Endothelial cell of umbilical vein (primary cell): ENCODE measurements at regions not wholly inside any gene's neighbourhood (a gene's known extent, or its start where the extent isn't known, plus 50 kb on each side); places are given as distances from the start of the nearest gene placed in this dataset.

Experiments
- BruUV-seq: library from RNA; stranded (reverse); fragments of 400-500 nt; replicated peaks from 2 replicates; lab custom pipeline; 2021; lab: Mats Ljungman, UMichigan
- CTCF ChIA-PET: fragments of 300-600, 350-600 bp; sonication (Branson Sonifier 250); formaldehyde crosslinking; loops from one replicate; lab custom pipeline; 2021; ENCODE audit warnings: antibody characterized with exemption, inconsistent platforms; lab: Charles Lee
- POLR2A ChIA-PET: fragments of 300-600, 350-600 bp; sonication (Branson Sonifier 250); formaldehyde crosslinking; loops from one replicate; lab custom pipeline; 2021; ENCODE audit warnings: antibody characterized with exemption, inconsistent platforms; lab: Charles Lee
- DNase-seq: peaks from one replicate; pipeline ENCODE4 v3.0.0-alpha.2; 2011; ENCODE audit warnings: low read depth, low spot score
- FAIRE-seq: peaks from 2 replicates; lab custom pipeline; 2011; peaks lifted over from hg19 to GRCh38; lab: Jason Lieb, UNC
- H2AFZ ChIP-seq: 2 replicates; pipeline ENCODE4 v1.6.0; 2012; ENCODE audit warnings: low read depth, low read length, control low read depth, inconsistent platforms
- H3K27ac ChIP-seq: 2 replicates; pipeline ENCODE4 v1.5.1; 2011; ENCODE audit warnings: low read depth, mild to moderate bottlenecking, control low read depth, low read length, moderate library complexity; ENCODE audit not compliant: insufficient read depth
- H3K27me3 ChIP-seq, 2 experiments: 2 replicates each; pipeline versions ENCODE4 v1.6.0 to v1.6.1; 2011; ENCODE audit warnings: low read length in 2 of 2, mixed read lengths in 1 of 2; ENCODE audit not compliant: control insufficient read depth in 2 of 2, insufficient read depth in 2 of 2
- H3K36me3 ChIP-seq, 2 experiments: 2 replicates in 1 of 2; 3 replicates in 1 of 2; pipeline ENCODE4 v1.5.1; 2011; ENCODE audit warnings: low read length in 2 of 2, mild to moderate bottlenecking in 1 of 2, moderate library complexity in 1 of 2; ENCODE audit not compliant: control insufficient read depth in 2 of 2, insufficient read depth in 2 of 2; ENCODE audit errors: extremely low read depth in 1 of 2
- H3K4me1 ChIP-seq: 3 replicates; pipeline ENCODE4 v1.5.1; 2011; ENCODE audit warnings: mild to moderate bottlenecking, low read length; ENCODE audit not compliant: control insufficient read depth, insufficient read depth; ENCODE audit errors: extremely low read depth
- H3K4me2 ChIP-seq: 2 replicates; pipeline ENCODE4 v1.6.1; 2011; ENCODE audit warnings: low read length, control low read depth, mixed read lengths; ENCODE audit not compliant: insufficient read depth
- H3K4me3 ChIP-seq, 3 experiments: fragments of 200-600 bp in 1 of 3; sonication (generic), shearing (Covaris generic) in 1 of 3; replicated peaks in 1 of 3; 2 replicates each; pipeline ENCODE4 v1.5.1; 2011 to 2016; ENCODE audit warnings: control low read depth in 3 of 3, low read length in 3 of 3, mild to moderate bottlenecking in 2 of 3, inconsistent platforms in 1 of 3, low read depth in 1 of 3, moderate library complexity in 1 of 3; ENCODE audit not compliant: insufficient read depth in 1 of 3
- H3K79me2 ChIP-seq: 2 replicates; pipeline ENCODE4 v1.6.0; 2012; ENCODE audit warnings: low read length, inconsistent platforms; ENCODE audit not compliant: control insufficient read depth, insufficient read depth
- H3K9ac ChIP-seq: replicated peaks from 2 replicates; pipeline ENCODE3; 2011; ENCODE audit warnings: low read length, control low read depth; ENCODE audit not compliant: insufficient read depth; ENCODE audit errors: extremely low read depth
- H3K9me1 ChIP-seq: replicated peaks from 3 replicates; pipeline ENCODE4 v1.6.0; 2011; ENCODE audit warnings: mild to moderate bottlenecking, low read length; ENCODE audit not compliant: control insufficient read depth, insufficient read depth; ENCODE audit errors: extremely low read depth
- H3K9me3 ChIP-seq: replicated peaks from 2 replicates; pipeline ENCODE4 v1.5.1; 2012; ENCODE audit warnings: low read length, inconsistent platforms; ENCODE audit not compliant: control insufficient read depth, insufficient read depth
- H4K20me1 ChIP-seq: replicated peaks from 2 replicates; pipeline ENCODE3; 2011; ENCODE audit warnings: mild to moderate bottlenecking, low read length; ENCODE audit not compliant: control insufficient read depth, insufficient read depth; ENCODE audit errors: extremely low read depth
- JUN ChIP-seq: IDR thresholded peaks from 2 replicates; pipeline ENCODE4 v1.6.1; 2011; ENCODE audit warnings: borderline replicate concordance, low read depth; ENCODE audit not compliant: insufficient read length, insufficient read depth
- MAX ChIP-seq: IDR thresholded peaks from 2 replicates; pipeline ENCODE4 v1.6.1; 2011; ENCODE audit not compliant: insufficient read depth, insufficient read length
- dilution Hi-C: fragments of 300-500 bp; cut with MboI; formaldehyde crosslinking; loops from one replicate; pipeline ENCODE4 v1.15.0; 2019; ENCODE audit warnings: low sequenced_read_pairs; ENCODE audit not compliant: extremely low pct_ligation_motif_present
- intact Hi-C: fragments of 100-400 bp; cut with micrococcal nuclease; formaldehyde crosslinking; loops from one replicate; pipeline ENCODE4 v1.10.0; 2022
- TF ChIP-seq, protein P1 (sequence below), 2 donors: IDR thresholded peaks; 1 replicate in 1 of 2; 2 replicates in 1 of 2; pipeline ENCODE4 v1.5.1; 2011; ENCODE audit warnings: low read length in 2 of 2, mild to moderate bottlenecking in 2 of 2, moderate library complexity in 2 of 2, control low read depth in 1 of 2, inconsistent platforms in 1 of 2, low read depth in 1 of 2; ENCODE audit not compliant: insufficient read depth in 1 of 2; ENCODE audit errors: extremely low read depth in 1 of 2

DNA sequence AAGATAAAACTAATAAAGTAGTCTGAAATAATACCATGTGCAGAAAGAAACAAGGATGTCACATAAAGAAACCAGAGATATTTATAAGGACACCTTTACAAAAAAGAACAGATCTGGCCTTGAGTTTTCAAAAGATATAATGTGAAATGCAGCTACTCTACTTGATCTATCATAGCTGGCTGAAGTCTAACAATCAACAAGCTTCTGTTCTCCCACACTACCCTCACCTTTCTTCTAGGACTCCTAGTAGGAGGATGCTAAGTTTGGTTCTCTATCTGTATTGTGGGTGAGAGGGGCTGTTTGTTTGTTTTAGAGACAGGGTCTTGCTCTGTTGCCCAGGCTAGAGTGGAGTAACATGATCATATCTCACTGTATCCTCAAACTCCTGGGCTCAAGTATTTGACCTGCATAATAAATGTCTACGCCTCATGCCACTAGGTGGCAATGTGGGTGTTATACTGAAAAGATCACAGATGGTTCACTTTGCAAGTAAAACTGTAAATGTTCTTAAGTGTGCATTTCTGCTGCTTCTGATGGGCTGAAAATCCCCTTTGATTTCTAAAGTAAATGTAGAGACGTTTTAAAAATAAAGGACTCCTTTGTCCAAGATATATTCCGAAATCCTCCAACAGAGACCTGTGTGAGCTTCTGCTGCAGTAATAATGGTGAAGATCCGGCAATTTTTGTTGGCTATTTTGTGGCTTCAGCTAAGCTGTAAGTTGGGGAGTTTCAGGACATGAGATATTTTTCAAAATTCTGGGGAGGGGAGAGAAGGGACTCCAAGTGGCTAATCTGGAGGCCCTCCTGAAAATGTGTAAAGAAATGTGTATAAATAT, 269.3 kb downstream of the DAD1 start:
- dilution Hi-C loops (no loop called here), intact Hi-C loops (loop anchor here (1.0 to 10.0 kb wide), 5 partner anchors 56 to 405 kb away; no protein-coding TSS in a partner anchor)
- Histone ChIP-seq H3K36me3 (no peaks in the 10 kb centered on the region), H3K4me3 (no peak overlapping the region), H3K79me2 (no peaks in the 10 kb centered on the region), H3K4me2 (no peak overlapping the region), H3K9ac (no peak overlapping the region), H2AFZ (no peak overlapping the region), H4K20me1 (no peaks in the 10 kb centered on the region), H3K9me1 (no peaks in the 10 kb centered on the region), H3K27ac (no peak overlapping the region), H3K4me1 (no peaks in the 10 kb centered on the region), H3K27me3 (peaks cover 14 to 45% of the 10 kb centered on the region in 2 experiments), H3K9me3 (no peaks in the 10 kb centered on the region)
- BruUV-seq = no TSS peak
- FAIRE-seq (peak; percentile 58), DNase-seq (peak; percentile 59)
- CTCF ChIA-PET = interaction anchor here (0.7 to 7.8 kb wide), 36 partner anchors 9 to 875 kb away, joined by 3 to 225 read pairs (median 4); no protein-coding TSS in a partner anchor
- POLR2A ChIA-PET = no interaction called here
- TF ChIP-seq MAX = no peak
- TF ChIP-seq JUN = no peak
- TF ChIP-seq, protein P1, sequence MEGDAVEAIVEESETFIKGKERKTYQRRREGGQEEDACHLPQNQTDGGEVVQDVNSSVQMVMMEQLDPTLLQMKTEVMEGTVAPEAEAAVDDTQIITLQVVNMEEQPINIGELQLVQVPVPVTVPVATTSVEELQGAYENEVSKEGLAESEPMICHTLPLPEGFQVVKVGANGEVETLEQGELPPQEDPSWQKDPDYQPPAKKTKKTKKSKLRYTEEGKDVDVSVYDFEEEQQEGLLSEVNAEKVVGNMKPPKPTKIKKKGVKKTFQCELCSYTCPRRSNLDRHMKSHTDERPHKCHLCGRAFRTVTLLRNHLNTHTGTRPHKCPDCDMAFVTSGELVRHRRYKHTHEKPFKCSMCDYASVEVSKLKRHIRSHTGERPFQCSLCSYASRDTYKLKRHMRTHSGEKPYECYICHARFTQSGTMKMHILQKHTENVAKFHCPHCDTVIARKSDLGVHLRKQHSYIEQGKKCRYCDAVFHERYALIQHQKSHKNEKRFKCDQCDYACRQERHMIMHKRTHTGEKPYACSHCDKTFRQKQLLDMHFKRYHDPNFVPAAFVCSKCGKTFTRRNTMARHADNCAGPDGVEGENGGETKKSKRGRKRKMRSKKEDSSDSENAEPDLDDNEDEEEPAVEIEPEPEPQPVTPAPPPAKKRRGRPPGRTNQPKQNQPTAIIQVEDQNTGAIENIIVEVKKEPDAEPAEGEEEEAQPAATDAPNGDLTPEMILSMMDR (IDR thresholded peaks at IDR 0.05; ENCODE audit: extremely low read depth in 1 of 2, insufficient read depth in 1 of 2, low read depth in 1 of 2, low read length in 2 of 2) = peak; percentile 49 to 57
